HG03103 (cell line): ENCODE measurements at regions not wholly inside any gene's neighbourhood (a gene's known extent, or its start where the extent isn't known, plus 50 kb on each side); places are given as distances from the start of the nearest gene placed in this dataset.
"Not testable (repeated sequence)": the region's sequence is repeated elsewhere in the genome, so short reads cannot be mapped to it uniquely, and the experiment has no call there.

Source experiments
- ATAC-seq: cut with Tn5 transposase; IDR thresholded peaks from one replicate; pipeline ENCODE4 v1.9.1; 2021; ENCODE audit warnings: low read depth; ENCODE audit not compliant: unreplicated experiment

DNA sequence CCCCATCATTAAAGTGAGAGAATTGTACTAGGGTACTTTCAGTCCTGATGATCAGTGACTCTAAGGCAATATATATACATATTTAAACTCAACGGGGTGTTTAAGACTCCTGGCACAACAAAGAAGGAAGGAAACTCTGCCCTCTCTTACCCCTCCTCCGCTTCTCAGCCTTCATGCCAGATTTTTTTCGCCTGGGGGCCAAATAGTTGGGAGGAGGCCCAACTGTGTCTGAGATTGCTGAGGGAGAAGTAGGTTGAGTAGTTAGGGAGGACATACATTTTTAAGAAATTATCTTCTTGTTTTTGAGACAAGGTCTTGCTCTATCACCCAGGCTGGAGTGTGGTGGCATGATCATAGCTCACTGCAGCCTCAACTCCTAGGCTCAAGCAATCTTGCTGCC lies 127.7 kb upstream of the SHB start:
- ATAC-seq: no peak

GRCh38 chr9:38195737-38196161 lies 126.7 kb upstream of the SHB start:
- no peak for ATAC-seq

DNA sequence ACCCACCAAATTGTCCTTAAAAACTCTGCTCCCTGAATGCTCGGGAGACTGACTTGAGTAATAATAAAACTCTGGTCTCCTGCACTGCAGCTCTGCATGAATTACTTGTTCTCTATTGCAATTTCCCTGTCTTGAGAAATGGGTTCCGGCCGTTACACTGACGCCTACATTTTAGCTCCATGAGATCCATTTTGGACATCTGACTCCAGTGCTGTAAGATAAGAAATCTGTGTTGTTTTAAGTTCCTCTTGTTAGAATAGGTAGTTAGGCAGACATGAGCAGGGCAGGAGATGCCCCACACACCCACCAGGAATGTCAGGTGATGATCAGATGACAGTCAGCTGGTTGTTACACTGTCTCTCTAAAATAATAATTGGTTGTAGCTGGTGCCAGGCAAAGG lies 125.8 kb upstream of the SHB start:
- no peak for ATAC-seq

GRCh38 chr9:38192731-38193265 lies 123.8 kb upstream of the SHB start:
- no peak for ATAC-seq

- ATAC-seq: no peak
Observed at GRCh38 chr9:38186404-38187115, 117.5 kb upstream of the SHB start.

GRCh38 chr9:38185647-38186403 lies 116.8 kb upstream of the SHB start:
- no peak for ATAC-seq

DNA sequence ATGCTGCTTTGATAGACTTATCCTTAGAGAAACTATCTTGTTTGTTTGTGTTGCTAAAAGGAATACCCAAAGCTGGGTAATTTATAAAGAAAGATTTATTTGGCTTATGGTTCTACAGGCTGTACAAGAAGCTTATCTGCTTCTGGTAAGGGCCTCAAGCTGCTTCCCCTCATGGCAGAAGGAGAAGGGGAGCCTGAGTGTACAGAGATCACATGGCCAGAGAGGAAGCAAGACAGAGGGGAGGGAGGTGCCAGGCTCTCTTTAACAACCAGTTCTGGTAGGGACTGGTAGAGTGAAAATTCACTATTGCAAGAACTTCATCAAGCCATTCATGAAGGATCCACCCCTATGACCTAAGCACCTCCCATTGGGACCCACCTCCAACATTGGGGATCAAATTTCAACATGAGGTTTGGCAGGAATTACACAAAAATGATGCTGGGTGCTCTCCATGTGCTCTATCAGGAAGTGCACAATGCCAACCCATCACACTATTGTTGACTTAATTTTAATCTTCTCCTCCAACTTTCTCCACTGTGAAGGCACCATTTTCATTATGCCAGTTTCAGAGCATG lies 115.1 kb upstream of the SHB start:
- no peak for ATAC-seq

DNA sequence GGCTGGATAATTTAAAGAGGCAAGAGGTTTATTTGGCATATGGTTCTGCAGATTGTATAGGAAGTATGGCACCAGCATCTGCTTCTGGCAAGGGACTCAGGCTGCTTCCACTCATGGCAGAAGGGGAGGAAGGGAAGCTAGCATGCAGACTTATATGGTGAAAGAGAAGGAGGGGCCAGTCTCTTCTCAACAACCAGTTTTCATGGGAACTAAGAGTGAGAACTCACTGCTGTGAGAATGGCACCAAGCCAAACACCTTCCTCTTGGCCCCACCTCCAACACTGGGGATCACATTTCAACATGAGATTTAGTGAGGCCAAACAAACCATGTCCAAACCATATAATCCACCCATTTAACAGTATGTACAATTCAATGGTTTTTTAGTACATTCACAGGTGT lies 113.3 kb upstream of the SHB start:
- no peak for ATAC-seq

DNA sequence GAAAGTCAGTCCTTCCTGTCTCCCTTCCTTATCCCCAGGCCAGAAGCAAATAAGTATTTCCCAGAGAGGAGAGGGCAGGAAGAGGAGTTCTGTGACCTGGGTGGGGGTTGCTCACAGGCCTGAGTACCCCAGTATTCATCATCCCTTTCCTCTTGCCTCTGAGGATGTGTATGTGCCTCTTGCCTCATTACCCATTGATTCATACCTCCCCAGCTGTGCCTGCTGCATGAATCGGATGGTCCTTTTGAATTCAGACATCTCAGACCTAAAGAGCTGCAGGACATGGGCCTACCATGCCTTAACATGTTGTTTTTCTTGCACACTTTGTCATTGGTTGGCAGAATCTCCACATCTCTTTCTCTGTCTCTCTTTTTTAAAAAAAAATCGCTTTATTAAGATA lies 112.8 kb upstream of the SHB start:
- no peak for ATAC-seq

DNA sequence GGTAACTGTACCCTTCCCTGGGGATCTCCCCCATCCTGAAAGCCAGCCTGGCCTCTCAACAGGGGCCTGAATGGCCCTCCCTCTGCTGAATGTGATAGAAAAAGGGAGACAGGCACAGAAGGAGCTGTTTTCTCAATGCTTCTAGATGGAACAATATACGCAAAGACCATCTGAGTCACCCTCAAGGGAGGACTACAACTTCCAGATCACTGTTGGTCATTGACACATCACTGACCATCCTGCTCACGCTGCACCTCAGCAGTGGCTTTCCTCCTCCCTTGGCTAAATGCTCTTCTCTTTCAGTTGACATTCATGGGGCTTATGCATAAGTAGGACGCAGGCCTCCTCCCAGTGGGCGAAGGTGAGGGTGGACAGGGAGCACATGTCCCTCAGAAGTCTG lies 112.2 kb upstream of the SHB start:
- no peak for ATAC-seq

- ATAC-seq: no peak
Observed at GRCh38 chr9:38180656-38181055, 111.6 kb upstream of the SHB start.

DNA sequence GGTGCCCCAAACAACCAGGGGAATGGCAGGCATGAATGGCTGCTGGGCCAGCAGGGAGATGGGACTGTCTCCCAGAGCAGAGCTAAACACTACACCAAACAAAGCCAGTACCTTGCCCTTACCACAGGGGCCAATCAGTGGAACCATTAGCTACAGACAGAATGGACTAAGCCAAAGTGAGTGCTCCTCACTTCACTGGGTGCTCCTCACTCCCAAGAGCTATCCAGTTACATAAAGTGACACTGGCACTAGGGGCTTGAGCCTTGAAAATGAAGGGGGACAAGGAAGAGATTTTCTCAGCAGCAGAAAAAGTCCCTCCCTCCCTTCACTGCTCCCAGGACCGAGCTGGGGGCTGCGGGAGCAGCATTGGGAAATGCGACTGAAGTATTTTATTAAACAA lies 110.9 kb upstream of the SHB start:
- ATAC-seq: no peak

GRCh38 chr9:38178237-38178636 lies 109.2 kb upstream of the SHB start:
- ATAC-seq: no peak

DNA sequence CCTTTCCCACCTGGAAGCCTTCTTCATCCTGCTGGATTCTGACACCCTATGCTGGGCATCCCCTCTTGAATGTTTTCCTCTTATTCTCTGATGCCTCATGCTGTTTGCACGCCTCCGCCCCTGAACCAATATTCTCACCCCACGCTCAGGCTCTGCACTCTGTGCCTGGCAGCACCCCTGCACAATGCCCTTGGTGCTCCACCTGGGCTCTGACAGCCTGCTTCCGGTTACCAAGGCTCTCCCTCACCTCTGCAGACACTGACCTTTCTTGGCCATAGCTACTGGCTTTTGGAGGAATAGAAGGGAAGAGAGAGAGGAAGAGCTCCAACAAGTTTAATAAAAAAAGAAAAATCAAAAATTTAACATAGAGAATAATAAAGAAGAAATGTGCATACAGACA lies 108.7 kb upstream of the SHB start:
- ATAC-seq: no peak

DNA sequence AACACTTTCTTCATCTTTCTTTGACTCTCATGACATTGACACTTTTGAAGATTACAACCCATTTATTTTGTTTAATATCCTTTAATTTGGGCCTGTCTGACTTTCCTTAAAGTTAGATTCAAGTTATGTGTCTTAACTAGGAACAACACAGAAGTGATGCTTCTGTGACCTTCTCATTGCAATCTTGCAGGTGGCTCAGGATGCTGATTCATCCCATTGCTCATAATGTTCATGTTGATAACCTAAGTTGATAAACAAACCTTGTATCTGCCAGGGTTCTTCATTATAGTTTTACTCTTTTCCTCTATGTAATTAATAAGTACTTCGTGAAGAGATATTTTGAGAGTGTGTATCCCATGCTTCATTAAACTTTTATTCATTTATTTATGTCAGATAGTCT lies 107.2 kb upstream of the SHB start:
- no peak for ATAC-seq

- no peak for ATAC-seq
Observed at GRCh38 chr9:38175423-38175822, 106.4 kb upstream of the SHB start.

DNA sequence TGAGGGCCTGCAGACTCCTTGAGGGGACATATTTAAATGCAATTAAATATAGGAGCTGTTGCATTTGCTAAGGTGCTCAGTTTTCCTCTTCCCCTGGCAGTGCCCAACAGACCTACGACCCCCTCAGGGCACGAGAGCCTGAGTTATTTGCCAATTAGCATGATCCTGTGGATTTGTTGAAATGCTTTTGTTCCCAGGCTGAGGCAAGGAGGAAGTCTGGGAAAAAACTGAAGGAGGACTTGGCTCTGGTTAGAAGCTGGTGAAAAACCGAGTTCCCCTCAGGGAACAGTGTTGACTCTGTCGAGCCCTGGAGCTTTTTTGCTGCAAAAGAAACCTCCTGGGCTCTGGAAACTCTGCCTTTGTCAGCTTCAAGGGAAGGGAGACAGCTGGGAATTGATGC lies 103.6 kb upstream of the SHB start:
- no peak for ATAC-seq

DNA sequence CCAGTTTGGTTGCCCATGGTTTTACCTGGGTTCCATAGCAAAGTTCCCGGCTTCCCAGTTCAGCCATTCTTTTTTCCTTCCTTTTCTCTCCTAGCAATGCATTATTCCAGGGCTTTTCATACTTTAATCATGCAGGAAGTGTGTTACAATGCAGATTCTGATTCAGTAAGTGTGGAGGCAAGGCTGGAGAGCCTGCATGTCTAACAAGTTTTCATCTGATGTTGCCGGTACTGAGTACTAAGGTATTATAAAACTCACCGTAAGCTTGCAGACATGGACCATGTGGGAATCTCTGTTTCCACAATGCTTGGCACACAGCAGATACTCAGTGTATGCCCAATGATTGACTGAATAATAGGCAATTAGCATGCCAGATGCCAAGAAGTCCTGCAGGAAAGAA lies 102.9 kb upstream of the SHB start:
- no peak for ATAC-seq

DNA sequence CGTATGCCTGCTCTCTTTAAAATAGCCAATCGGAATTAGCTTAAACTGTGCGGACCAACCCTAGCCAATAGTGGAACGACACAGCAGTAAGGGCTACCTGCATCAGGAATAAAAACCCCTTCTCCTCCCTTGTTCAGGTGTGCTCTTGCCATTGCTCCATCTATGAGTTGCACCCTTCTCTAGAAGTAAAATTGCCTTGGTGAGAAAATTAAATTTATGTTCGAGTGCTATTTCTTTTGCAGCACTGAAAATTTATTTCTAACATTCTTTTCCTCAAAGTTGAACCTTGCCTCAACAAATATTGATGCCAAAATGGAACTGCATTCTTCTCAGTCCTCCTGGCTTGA lies 102.5 kb upstream of the SHB start:
- no peak for ATAC-seq

- ATAC-seq: not testable (repeated sequence)
Observed at GRCh38 chr9:38170763-38171537, 101.9 kb upstream of the SHB start.

- ATAC-seq: not testable (repeated sequence)
Observed at GRCh38 chr9:38170155-38170554, 101.1 kb upstream of the SHB start.
